Uterus (tissue), 3 donors: ENCODE measurements at regions not wholly inside any gene's neighbourhood (a gene's known extent, or its start where the extent isn't known, plus 50 kb on each side); places are given as distances from the start of the nearest gene placed in this dataset.

Experiments used
- DNase-seq, 2 donors: peaks; one replicate each; pipeline ENCODE4 v3.0.0-alpha.2; 2019 to 2020
- H3K27ac ChIP-seq, 2 donors: fragments of 200-600 bp; sonication (generic); 1 replicate in 1 of 2; 2 replicates in 1 of 2; pipeline ENCODE4 v1.5.1; 2016 to 2018
- H3K27me3 ChIP-seq, 2 donors: fragments of 200-600 bp; sonication (generic); one replicate each; pipeline ENCODE4 v1.5.1; 2018 to 2019; ENCODE audit warnings: control low read depth in 1 of 2
- H3K36me3 ChIP-seq, 2 donors: fragments of 200-600 bp; sonication (generic); one replicate each; pipeline ENCODE4 v1.5.1; 2019; ENCODE audit warnings: control low read depth in 1 of 2
- H3K4me1 ChIP-seq, 2 donors: fragments of 200-600 bp; sonication (generic); one replicate each; pipeline ENCODE4 v1.5.1; 2018 to 2019; ENCODE audit warnings: control low read depth in 1 of 2
- H3K4me3 ChIP-seq, 2 donors: fragments of 200-600 bp; sonication (generic); 1 replicate in 1 of 2; 2 replicates in 1 of 2; pipeline ENCODE4 v1.5.1; 2018 to 2019; ENCODE audit warnings: mild to moderate bottlenecking in 1 of 2
- H3K9me3 ChIP-seq, 2 donors: fragments of 200-600 bp; sonication (generic); one replicate each; pipeline ENCODE4 v1.5.1; 2019; ENCODE audit warnings: control low read depth in 1 of 2
- POLR2A ChIP-seq, 2 donors: fragments of 450-650 bp; IDR thresholded peaks; one replicate each; pipeline ENCODE4 v1.6.1; 2016; ENCODE audit warnings: antibody characterized with exemption in 2 of 2, mild to moderate bottlenecking in 1 of 2, moderate library complexity in 1 of 2
- intact Hi-C: fragments of 100-400 bp; cut with DNase I; formaldehyde crosslinking; loops from one replicate; pipeline ENCODE4 v1.15.1; 2023; ENCODE audit warnings: low total_unique reads
- TF ChIP-seq, protein P1 (sequence below), 4 experiments: fragments of 200-600 bp in 2 of 4; fragments of 450-650 bp in 2 of 4; sonication (generic) in 2 of 4; IDR thresholded peaks; one replicate each; pipeline ENCODE4 v1.5.1; 2016 to 2019; ENCODE audit warnings: antibody characterized with exemption in 4 of 4, mild to moderate bottlenecking in 2 of 4, moderate library complexity in 1 of 4
- donor health status: DM: yes; HTN: yes; CAD: no.

DNA sequence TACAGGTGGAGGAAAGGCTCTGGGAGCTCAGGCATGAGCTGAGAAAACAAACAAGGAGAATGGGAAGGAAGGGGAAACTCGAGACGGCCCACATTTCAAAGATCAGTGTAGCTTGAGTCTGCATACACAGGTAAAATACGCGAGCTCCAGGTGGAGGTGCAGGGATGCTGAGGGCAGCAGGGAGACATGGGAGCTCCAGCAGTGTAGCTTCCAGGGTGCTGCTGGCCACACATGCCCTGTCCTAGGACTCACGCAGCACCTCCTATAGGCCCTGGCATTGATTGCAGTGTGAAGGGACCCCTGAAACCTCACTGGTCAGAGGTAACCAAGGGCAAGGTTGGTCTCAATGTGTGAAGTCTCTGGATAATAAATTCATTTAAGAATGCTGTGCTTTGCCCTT is 362.8 kb upstream of the HS6ST1 start:
- Histone ChIP-seq H3K9me3 (no peaks in the 10 kb centered on the region), H3K4me3 (no peak overlapping the region), H3K4me1 (no peaks in the 10 kb centered on the region), H3K27ac (no peak overlapping the region), H3K36me3 (no peaks in the 10 kb centered on the region), H3K27me3 (no peaks in the 10 kb centered on the region)
- intact Hi-C loops: no loop called here
- TF ChIP-seq POLR2A (IDR thresholded peaks at IDR 0.05): no peak
- TF ChIP-seq, protein P1, sequence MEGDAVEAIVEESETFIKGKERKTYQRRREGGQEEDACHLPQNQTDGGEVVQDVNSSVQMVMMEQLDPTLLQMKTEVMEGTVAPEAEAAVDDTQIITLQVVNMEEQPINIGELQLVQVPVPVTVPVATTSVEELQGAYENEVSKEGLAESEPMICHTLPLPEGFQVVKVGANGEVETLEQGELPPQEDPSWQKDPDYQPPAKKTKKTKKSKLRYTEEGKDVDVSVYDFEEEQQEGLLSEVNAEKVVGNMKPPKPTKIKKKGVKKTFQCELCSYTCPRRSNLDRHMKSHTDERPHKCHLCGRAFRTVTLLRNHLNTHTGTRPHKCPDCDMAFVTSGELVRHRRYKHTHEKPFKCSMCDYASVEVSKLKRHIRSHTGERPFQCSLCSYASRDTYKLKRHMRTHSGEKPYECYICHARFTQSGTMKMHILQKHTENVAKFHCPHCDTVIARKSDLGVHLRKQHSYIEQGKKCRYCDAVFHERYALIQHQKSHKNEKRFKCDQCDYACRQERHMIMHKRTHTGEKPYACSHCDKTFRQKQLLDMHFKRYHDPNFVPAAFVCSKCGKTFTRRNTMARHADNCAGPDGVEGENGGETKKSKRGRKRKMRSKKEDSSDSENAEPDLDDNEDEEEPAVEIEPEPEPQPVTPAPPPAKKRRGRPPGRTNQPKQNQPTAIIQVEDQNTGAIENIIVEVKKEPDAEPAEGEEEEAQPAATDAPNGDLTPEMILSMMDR (IDR thresholded peaks at IDR 0.05): no peak
- no peak for DNase-seq

DNA sequence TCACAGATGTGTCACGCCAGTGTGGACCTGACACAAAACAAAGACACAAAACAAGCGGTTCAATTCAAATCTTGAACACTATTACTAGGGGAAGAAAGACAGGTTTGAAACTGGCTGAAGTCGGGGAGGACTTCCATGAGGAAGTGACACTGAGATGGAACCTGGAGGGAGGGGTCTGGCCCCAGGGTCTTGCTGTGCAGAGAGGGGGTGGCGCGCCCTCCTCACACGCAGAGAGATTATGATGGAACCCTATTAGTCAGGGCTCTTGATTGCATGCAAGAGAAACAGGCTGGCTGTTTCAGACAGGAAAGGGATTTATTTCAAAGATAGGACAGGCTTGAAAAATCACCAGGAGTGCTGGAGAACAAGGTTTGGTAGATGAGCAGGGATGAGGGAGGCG is 363.6 kb upstream of the HS6ST1 start:
- no peaks in the 10 kb centered on the region for H3K36me3 ChIP-seq
- no peak for DNase-seq
- no peak overlapping the region for H3K4me3 ChIP-seq
- H3K27ac ChIP-seq: no peak overlapping the region
- H3K9me3 ChIP-seq: no peaks in the 10 kb centered on the region
- TF ChIP-seq, protein P1 (IDR thresholded peaks at IDR 0.05): no peak
- TF ChIP-seq POLR2A (IDR thresholded peaks at IDR 0.05): no peak
- intact Hi-C loops: no loop called here
- no peaks in the 10 kb centered on the region for H3K27me3 ChIP-seq
- H3K4me1 ChIP-seq: no peaks in the 10 kb centered on the region

DNA sequence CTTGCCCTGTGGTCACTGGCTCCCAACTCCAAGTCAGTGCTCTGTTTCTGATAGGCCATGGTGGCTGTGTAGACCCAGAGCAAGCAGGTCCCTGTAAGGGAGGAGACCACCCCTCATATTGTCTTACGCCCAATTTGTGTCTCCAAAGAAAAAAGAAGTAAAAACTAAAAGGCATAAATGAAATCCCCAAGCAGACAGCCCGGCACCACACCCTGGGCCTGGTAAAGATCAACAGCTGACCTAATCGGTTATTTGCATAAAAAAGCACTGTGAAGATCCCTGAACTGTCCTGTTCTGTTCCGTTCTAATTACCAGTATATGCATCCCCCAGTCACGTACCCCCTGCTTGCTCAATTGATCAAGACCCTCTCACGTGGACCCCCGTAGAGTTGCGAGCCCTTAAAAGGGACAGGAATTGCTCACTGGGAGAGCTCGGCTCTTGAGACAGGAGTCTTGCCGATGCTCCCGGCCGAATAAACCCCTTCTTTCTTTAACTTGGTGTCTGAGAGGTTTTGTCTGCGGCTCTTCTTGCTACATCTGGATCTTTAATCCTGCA is 364.1 kb upstream of the HS6ST1 start:
- Histone ChIP-seq H3K27ac (no peak overlapping the region), H3K4me3 (no peak overlapping the region), H3K36me3 (no peaks in the 10 kb centered on the region), H3K4me1 (no peaks in the 10 kb centered on the region), H3K27me3 (no peaks in the 10 kb centered on the region), H3K9me3 (no peaks in the 10 kb centered on the region)
- TF ChIP-seq, protein P1 (IDR thresholded peaks at IDR 0.05): no peak
- TF ChIP-seq POLR2A (IDR thresholded peaks at IDR 0.05): no peak
- no peak for DNase-seq
- intact Hi-C loops: no loop called here

DNA sequence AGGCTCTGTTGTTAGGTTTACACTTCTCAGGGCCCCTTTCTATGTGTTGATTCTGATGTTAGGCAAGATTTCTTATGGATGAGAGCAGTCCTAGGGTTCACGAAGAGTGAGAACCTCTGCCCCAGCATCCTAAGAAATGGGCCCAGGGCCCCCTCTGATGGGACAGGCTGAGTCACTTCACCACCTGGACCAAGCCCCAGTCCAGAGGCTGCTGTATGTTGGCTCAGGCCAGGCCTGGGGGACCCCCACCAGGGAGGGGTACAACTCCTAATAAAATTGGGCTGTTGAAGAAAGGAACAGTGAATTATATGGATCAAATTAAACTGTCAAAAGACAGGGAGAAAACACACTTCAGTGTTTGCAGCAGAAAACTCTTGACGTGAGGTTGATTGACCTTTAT is 365.9 kb upstream of the HS6ST1 start:
- TF ChIP-seq POLR2A (IDR thresholded peaks at IDR 0.05): no peak
- TF ChIP-seq, protein P1 (IDR thresholded peaks at IDR 0.05): no peak
- Histone ChIP-seq H3K9me3 (no peaks in the 10 kb centered on the region), H3K27ac (no peak overlapping the region), H3K4me3 (no peak overlapping the region), H3K4me1 (no peaks in the 10 kb centered on the region), H3K36me3 (no peaks in the 10 kb centered on the region), H3K27me3 (no peaks in the 10 kb centered on the region)
- DNase-seq: no peak
- intact Hi-C loops: no loop called here

DNA sequence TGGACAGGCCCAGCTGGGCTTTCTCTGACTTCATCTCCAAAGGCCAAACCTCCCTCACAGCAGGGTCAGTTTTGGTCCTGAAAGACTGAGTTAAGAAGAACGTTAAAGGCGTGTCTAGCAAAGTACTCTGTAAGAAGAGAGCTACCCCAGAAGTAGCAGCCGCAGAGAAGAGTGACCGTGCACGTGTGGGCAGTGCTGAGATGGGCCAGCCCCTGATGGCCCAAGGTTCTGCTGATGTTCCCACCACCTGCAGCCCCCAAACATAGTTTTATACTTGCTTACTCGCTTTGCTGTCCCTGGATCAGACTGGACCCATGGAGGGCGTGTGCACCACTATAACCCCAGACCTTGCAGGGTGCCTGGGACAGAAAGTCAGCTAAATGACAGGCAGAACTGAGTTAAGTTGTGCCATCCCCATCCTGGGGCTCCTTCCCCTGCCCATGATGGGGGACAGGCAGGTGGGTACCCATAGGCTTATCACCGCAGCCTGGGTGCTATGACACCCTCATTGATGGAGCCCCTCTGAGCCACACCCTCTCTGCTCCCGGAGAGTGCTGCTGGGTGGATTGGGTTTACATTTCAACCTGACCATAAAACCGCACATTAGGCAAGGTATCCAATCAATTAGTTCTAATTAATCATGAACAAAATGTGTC is 367.3 kb upstream of the HS6ST1 start:
- intact Hi-C loops: no loop called here
- H3K9me3 ChIP-seq: no peaks in the 10 kb centered on the region
- no peaks in the 10 kb centered on the region for H3K36me3 ChIP-seq
- no peak overlapping the region for H3K4me3 ChIP-seq
- H3K4me1 ChIP-seq: no peaks in the 10 kb centered on the region
- TF ChIP-seq, protein P1 (IDR thresholded peaks at IDR 0.05): no peak
- no peak for TF ChIP-seq POLR2A (IDR thresholded peaks at IDR 0.05)
- DNase-seq: no peak
- no peaks in the 10 kb centered on the region for H3K27me3 ChIP-seq
- H3K27ac ChIP-seq: no peak overlapping the region
